ENCODE measurements at regions not wholly inside any gene's neighbourhood (a gene's known extent, or its start where the extent isn't known, plus 50 kb on each side); places are given as distances from the start of the nearest gene placed in this dataset.

DNA sequence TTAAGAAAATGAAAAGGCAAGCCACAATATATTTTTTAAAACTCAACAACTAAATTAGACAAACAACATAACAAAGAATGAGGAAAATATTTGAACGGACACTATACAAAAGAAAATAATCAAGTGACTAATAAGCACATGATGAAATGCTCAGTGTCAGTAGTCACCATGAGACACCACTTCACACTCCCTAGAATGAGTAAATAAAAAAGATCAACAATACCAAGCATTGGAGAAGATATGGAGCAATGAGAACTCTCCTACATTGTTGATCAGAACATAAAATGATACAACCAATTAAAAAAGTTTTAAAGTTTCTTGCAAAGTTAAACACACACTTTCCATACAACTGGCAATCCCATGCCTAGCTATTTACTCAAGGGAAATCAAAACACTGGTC is 222.2 kb downstream of the C7orf25 start:
- Mint-ChIP-seq H3K27ac (no peak overlapping the region), H3K4me3 (no peak overlapping the region), H3K36me3 (peaks cover 4% of the 10 kb centered on the region), H3K9me3 (peaks cover 6% of the 10 kb centered on the region), H3K4me1 (ENCODE audit: unreplicated experiment) (peaks cover 39% of the 10 kb centered on the region), H3K27me3 (peaks cover 13% of the 10 kb centered on the region)
- TF ChIP-seq, protein P1, sequence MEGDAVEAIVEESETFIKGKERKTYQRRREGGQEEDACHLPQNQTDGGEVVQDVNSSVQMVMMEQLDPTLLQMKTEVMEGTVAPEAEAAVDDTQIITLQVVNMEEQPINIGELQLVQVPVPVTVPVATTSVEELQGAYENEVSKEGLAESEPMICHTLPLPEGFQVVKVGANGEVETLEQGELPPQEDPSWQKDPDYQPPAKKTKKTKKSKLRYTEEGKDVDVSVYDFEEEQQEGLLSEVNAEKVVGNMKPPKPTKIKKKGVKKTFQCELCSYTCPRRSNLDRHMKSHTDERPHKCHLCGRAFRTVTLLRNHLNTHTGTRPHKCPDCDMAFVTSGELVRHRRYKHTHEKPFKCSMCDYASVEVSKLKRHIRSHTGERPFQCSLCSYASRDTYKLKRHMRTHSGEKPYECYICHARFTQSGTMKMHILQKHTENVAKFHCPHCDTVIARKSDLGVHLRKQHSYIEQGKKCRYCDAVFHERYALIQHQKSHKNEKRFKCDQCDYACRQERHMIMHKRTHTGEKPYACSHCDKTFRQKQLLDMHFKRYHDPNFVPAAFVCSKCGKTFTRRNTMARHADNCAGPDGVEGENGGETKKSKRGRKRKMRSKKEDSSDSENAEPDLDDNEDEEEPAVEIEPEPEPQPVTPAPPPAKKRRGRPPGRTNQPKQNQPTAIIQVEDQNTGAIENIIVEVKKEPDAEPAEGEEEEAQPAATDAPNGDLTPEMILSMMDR (conservative IDR thresholded peaks at IDR 0.05), result no peak
- DNase-seq (ENCODE audit: extremely low spot score, unreplicated experiment), result no peak

DNA sequence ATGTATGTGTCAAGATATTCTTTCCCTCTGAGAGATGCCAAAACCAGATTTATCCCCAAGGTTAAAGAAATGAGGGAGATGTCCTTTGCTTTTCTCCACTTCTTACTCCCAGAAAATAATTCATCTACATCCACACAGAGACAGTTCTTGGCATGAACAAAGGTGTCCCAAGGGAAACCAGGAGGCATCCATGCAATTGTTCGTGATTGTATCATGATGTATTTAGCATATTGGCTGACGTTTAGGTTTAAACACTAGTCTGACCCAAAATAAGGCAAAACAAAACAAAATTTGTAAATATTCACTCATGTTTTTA is 223.9 kb downstream of the C7orf25 start:
- peaks cover 19% of the 10 kb centered on the region for H3K27me3 Mint-ChIP-seq
- peaks cover 9% of the 10 kb centered on the region for H3K9me3 Mint-ChIP-seq
- TF ChIP-seq, protein P1 (conservative IDR thresholded peaks at IDR 0.05), result no peak
- peaks cover 4% of the 10 kb centered on the region for H3K36me3 Mint-ChIP-seq
- no peak overlapping the region for H3K27ac Mint-ChIP-seq
- H3K4me1 Mint-ChIP-seq (ENCODE audit: unreplicated experiment), result peaks cover 36% of the 10 kb centered on the region
- H3K4me3 Mint-ChIP-seq, result no peak overlapping the region
- no peak for DNase-seq (ENCODE audit: extremely low spot score, unreplicated experiment)

DNA sequence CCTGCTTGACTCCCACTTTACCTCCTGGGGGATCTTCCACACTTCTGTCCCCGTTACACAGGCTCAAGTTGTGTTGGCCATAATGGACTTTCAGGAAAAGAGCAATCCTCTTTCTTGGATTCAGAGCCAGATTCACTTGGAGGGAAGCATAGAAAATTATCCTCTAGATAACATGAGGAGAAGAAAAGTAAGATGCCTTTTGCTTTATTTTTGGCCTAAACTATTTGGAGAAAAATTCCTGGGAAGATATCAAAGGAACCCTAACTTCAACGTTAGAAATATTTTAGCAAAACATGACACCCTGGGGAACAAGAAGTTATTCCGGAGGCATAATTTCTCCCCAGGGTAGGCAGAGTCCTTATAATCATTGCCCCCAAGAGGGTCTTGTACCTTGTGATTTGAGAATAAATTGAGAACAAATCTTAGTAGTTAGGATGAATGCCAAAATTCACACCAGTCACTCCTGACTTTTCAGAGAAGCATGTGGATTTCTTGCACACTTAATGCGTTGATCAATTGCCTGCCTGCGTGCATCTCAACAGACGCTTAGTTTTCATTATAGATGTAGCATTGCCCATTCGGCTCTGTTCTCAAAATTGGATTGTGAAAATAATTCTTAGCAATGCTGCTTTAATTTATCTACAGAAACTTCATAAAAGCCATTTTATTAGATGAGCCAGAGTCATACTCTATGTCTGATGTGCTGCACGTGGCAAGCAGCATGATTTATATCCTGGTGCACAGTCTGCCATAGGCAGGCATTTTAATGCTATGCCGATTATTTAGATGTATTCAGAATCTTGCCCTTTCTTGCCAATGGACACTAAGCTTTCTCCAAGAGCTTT is 224.4 kb downstream of the C7orf25 start:
- Mint-ChIP-seq H3K36me3 (peaks cover 4% of the 10 kb centered on the region), H3K4me3 (peak overlapping the region; percentile 47), H3K27ac (no peak overlapping the region), H3K4me1 (ENCODE audit: unreplicated experiment) (peaks cover 30% of the 10 kb centered on the region), H3K27me3 (peaks cover 19% of the 10 kb centered on the region), H3K9me3 (peaks cover 9% of the 10 kb centered on the region)
- TF ChIP-seq, protein P1 (conservative IDR thresholded peaks at IDR 0.05), result no peak
- no peak for DNase-seq (ENCODE audit: extremely low spot score, unreplicated experiment)

DNA sequence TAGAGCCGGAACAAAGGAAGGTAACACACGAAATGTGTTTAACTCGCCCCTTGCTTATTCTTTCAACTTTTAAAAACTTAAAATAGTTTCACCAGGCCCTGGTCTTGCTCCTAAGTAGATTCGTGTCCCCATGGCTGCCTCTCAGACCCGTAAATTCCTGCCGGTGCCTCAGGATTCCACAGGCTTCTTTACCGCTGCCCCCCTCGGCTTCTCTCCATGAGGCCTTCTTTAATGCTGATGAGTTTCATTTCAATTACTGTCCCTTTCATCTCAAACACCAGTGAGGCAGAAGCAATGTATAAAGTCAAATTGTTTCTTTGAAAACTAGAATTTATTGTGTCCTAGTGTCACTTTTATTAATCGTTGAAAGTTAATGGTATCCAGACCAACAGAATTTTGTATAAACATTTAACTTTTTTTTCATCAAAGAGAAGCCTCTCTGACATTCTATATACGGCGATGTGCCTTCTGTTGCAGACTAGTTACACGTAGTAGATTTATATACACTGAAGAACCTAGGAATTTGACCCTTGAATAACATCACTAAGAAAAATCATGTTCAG is 225.2 kb downstream of the C7orf25 start:
- H3K4me3 Mint-ChIP-seq, result peak overlapping the region; percentile 47
- peaks cover 9% of the 10 kb centered on the region for H3K9me3 Mint-ChIP-seq

DNA sequence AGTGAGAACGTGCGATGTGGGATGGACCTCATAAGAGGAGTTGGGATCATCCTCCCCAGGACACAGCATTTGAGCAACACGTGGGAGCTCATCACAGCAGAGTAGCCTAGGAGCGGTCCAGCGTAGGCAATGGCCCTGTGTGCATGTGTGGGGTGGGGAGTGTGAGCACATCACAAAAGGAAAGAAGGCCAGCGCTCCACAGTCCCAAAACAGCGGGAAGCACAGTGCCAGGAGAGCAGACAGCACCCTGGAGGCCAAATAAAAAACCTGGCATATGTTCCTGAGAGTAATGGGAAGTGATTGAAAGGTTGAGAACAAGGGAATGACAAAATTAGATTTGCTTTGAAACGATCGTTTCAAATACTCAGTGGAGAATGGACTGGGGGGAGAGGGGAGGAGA is 226.0 kb downstream of the C7orf25 start:
- no peak for DNase-seq (ENCODE audit: extremely low spot score, unreplicated experiment)
- peak overlapping the region; percentile 10 for H3K27ac Mint-ChIP-seq
- peaks cover 4% of the 10 kb centered on the region for H3K36me3 Mint-ChIP-seq
- peaks cover 19% of the 10 kb centered on the region for H3K27me3 Mint-ChIP-seq
- peak overlapping the region; percentile 24 for H3K4me3 Mint-ChIP-seq
- TF ChIP-seq, protein P1 (conservative IDR thresholded peaks at IDR 0.05), result no peak
- H3K9me3 Mint-ChIP-seq, result peaks cover 9% of the 10 kb centered on the region
- peaks cover 24% of the 10 kb centered on the region for H3K4me1 Mint-ChIP-seq (ENCODE audit: unreplicated experiment)

More for the DNA sequence above, 225.2 kb downstream of the C7orf25 start:
- peaks cover 30% of the 10 kb centered on the region for H3K4me1 Mint-ChIP-seq (ENCODE audit: unreplicated experiment)
- H3K36me3 Mint-ChIP-seq, result peaks cover 4% of the 10 kb centered on the region
- no peak for DNase-seq (ENCODE audit: extremely low spot score, unreplicated experiment)
- peak overlapping the region; percentile 38 for H3K27ac Mint-ChIP-seq
- peaks cover 19% of the 10 kb centered on the region for H3K27me3 Mint-ChIP-seq
- TF ChIP-seq, protein P1 (conservative IDR thresholded peaks at IDR 0.05), result no peak
